ENCODE measurements at regions not wholly inside any gene's neighbourhood (a gene's known extent, or its start where the extent isn't known, plus 50 kb on each side); places are given as distances from the start of the nearest gene placed in this dataset.
"Not testable (repeated sequence)": the region's sequence is repeated elsewhere in the genome, so short reads cannot be mapped to it uniquely, and the experiment has no call there.

DNA sequence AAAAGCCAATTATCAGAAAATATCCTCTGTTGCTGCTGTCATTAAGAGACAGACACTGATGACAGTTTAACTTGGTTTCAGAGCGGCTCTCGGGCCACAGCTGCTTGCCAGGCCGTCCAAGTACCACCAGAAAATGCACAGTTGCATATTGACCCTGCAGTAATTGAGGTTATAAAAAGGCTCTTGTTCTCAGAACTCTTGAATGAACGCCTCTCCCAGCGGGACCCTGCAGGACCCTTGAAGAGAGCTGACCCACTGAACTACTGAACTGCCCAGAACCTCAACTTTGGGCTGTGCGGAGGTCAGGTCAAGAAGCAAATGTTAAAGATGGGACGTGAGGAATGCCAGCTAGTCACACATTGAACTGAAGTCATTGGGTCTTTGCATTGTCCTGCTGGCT is 1559.0 kb upstream of the SLC10A2 start:
- DNase-seq, result no peak

DNA sequence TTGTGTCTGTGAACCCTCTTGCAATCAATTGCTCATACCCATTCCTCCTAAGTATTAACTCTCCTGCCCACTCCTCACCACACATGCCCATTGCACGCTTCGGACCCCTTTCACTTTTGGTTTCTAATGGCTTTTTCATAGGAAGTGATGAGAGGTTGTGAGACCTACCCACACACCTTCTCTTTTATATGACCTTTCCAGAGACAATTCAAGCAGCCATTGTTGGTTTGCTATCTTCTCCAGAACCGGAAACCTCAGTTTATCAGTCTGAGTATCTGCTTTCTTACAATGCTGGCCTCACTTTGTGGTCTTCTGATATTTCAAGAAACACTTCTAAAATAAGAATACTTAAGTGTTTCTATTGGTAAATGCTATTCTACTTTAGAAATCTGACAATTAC is 1550.8 kb upstream of the SLC10A2 start:
- DNase-seq, result no peak

DNA sequence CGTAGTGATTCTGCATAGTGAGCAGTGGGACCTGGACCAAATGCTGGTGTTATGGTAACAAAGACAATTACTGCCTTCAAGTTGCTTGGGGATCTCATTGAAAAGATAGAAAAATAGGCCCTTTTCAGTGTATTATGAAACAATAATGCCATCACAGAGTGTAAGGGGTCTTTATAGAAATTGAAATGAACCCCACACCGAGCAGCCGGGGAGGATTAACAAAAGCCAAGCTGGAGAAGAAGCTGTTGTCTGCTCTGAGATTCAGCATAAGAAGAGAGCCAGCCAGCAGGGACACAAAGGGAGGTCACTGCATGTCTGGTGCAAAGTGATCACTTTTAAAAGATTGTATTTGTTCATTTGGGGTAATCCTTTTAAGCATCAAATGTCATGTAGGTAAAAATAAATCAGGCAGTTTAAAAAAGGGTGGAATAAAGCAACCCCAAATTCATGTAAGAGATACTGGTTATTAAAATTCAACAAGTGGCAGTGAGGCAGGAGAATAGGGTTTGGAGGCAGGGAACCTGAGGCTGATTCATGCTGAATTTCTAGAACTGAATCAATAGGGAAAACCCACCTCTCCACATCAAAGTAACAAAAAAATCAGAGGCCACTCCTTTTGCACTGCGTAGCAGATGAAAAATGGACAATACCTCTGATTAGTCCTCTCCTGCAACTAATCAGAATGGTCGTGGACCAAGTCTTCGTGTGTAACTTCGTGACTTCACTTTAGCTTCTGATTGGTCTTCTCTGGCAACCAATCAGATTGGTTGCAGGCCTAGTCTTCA is 1548.3 kb upstream of the SLC10A2 start:
- no peak for DNase-seq

DNA sequence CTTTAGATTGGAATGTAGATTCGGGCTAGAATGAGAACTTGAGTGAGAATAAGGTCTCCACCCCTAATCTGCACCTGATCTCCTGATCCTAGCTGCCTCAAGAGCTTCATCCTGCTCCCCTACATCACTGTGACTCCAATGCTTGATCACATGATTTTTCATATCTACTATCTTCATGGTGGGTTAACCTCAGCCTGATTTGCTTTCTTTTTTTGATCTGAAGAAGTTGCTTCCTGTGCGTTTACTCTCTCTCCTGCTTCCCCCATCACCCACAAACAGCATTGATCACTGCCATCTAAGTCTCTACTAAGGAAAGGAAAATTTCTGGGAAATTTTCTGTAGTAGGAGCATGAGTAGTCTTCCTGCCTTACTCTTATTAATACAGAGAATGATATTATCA is 1542.1 kb upstream of the SLC10A2 start:
- DNase-seq, result no peak

DNA sequence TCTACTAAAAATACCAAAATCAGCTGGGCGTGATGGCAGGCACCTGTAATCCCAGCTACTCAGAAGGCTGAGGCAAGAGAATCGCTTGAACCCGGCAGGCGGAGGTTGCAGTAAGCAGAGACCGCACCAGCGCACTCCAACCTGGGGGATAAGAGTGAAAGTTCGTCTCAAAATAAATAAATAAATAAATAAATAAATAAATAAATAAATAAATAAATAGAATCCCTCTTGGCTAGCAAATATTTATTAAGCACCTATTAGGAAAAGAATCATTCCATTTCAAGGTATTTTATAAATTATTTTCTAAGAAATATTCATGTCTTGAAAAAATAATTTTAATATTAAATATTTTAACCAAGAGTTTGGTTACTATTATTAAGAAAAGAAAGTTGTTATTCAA is 1539.2 kb upstream of the SLC10A2 start:
- DNase-seq, result not testable (repeated sequence)

DNA sequence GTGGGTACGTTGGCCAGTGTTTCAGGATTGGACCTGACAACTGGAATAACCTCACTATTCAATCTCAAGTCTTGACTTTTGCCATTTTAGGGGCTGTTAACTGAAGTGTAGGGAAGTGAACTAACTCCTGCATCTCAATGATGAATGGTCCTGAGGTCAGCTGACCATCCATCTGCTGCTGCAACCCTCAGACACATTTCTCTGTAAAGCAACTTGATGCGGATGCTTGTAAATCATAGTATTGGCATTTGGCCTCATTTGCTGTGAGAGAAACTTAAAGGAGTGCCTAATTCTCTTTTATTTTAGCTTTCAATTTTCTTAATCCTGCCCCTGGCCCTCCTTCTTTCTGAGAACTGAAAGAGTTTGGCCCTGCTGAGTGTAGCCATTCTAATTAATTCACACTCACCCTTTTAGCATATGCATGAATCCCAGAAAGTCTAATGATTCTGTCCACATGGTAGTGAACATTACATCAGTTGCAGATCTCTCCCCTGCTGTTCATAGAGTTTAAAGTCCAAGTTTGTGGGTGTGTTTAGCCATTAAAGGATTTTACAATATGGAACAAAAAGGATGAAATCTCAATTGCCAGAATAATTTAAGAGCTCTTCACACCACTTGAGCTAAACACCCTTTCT is 1531.4 kb upstream of the SLC10A2 start:
- no peak for DNase-seq

DNA sequence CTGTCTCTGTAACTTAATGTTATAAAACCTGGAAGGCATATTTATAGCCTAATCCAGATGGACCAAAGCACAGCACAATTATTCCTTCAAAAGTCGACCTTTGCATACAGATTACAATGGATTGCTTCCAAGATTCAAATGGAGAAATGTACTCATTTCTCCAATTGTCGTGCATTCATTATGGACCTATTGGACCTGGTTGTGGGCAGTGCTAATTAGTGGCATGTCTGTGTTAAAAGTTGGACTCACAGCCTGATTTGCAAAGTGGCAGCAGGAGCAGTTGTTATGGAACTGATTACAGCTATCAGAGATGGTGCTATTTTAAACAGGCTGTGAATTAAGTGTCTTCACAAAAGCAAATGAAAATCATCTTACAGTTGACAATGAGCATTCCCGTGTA is 1529.3 kb upstream of the SLC10A2 start:
- no peak for DNase-seq

DNA sequence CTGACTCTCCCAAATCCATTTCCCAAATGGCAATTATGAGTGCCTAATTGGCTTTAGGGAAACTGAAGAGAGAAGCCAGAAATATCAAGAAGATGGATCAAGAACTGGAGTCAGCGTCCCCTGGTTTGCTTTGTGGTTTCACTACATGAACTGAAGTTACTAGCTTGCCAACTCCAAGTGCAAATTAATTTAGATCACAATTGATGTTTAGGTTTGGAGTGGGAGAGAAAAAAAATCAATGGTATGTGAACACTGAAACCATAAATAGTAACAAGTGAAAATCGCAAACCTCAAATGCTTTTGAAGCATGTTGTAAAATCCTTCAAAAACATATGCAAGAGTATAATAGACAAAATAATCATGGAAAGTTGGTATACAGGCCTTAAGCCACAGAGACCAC is 1528.6 kb upstream of the SLC10A2 start:
- DNase-seq, result no peak

DNA sequence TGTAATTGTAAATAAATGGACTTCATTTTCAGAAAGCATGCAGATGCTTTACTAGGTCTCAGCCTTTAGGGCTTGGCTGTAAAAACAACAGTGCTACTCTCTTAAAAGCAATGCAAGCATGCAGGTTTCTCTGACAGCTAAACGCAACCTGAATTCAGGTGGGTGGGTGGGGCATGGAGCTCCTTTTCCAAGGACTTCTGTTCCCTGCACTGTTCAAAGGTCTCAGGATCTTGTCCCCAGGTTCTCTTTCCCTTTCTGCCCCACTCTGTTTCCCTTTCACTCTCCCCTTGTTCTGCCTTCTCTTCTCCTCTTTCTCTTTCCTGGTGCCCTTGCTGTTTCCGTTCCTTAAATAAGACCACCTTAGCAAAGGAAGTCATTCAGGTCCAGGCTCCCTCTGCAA is 1527.5 kb upstream of the SLC10A2 start:
- DNase-seq, result no peak

DNA sequence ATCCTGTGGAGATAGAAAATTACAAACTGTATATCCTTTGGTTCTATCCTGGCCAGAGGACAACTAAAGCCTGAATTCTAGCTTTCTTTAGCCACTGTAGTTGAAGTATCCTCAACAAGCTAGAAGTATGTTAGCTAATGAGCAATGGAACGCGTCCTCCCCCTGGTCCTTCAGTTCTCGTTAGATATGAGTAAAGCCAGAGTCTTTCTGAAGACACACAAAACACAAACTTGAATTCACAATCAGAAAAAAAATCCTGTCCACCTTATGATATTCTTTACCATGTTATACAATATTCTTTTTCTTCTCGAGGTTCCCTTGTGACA is 1527.0 kb upstream of the SLC10A2 start:
- no peak for DNase-seq

DNA sequence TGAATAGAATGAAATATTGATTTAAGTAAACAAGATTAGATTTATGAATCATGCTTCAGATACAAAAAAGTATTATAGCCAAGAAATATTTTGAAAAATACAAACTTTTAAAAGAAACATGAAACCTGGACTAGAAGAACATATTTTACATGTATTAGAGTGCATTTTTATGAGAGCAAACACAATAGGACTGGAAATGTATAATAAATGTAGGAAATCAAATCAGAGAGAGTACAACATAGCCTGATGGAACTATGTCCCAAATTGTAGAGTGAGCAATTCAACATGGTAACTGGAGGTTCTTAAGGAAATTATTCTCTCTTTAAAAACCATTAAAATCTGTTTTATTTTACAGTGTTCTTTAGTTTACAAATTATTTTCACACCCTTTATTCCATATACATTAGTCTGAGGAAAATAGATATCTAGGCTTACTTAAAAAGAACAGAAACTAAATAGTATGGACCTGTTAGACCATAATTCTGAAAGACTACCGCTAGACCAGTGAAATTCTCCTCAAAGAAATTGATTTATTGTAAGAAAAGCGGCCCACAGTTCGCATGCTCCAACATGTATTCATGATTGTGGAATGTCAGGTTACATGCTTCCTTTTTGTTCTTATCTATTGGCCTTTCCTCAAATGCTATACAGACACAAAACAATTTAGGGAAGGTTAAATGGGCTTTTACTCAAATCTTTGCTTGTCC is 1526.5 kb upstream of the SLC10A2 start:
- DNase-seq, result no peak

DNA sequence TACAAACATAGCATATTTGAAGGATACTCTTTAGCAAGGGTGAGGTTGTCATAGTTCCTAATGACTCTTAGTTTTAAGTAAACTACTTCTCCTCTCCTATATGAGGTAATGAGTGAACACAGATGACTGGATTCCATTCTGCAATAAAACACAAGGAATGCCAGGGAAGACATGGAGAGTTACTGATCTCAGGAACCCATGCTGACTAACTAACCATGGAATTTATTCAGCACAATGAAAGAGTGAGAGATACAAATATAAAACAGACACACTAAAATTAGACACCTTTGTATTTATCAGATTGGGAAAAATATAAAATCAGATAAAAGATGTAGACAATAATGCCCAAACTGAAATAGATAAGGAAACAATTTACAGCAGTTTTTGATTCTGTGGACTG is 1525.9 kb upstream of the SLC10A2 start:
- no peak for DNase-seq

DNA sequence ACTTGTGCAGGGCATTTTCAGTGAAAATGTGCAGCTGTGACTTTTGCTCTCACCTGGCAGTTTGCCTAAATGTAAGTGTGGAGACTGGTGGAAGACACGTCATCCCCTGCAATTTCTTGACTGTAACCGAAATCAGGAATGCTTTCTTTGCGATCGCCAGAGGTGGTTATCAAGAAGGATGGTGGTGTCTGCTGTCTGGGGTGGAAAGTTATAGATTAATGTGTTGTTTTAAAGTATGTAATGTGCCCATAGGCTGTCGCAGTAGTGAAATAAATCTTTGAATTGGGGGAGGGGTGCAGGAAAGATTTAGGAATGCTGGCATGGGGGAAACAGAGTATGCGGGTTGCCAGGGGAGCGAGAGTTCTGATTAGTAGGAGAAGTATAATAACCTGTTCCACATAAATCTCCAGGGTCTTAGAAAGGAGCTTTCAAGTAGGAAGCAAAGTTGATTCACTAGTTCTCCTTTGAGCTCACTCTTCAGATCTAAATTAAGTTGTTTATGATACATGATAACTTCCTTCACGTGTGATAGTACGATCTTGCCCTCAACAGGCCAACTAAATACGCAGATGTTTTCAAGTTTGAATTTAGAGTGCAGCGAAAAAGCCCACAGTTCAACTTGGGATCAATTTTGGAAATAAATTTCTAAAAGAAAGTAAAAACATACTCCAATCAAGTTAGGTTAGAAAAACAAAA is 1520.0 kb upstream of the SLC10A2 start:
- no peak for DNase-seq

DNA sequence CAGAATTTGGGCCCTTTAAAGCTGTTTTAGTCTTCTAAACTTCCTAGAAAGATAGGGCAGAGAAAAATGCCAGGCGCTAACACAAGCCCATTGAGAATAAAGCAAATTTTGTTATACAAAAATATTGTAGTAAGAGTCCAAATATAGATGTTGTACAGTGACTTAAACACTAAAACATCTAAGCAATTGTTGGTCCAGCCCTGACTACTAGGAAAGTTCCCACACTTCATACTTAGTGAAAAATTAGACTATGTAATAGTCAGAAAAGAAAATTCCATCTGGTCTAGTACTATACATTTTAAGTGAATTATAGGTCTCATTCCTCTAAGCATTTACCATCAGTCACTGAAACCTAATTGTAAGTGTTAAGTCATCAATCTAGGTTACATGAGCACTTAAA is 1518.3 kb upstream of the SLC10A2 start:
- DNase-seq, result no peak

DNA sequence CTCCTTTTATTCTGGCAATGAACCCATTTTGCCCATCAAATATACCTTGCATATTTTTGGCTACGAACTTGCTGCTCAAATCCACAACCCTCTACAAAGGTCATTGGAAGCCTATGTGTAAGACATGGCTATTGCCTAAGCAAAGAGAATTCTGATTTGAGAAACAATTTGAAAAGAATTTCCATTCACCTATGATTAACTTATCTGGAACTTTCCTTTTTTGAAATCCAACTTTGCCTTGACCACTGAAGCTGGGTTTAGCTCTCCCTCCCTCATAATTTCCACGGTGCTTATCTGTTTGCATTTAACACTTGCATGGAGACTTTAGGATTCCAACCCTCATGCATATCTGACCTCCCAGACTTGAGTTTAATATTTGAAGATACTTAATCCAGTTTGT is 1514.7 kb upstream of the SLC10A2 start:
- DNase-seq, result no peak

DNA sequence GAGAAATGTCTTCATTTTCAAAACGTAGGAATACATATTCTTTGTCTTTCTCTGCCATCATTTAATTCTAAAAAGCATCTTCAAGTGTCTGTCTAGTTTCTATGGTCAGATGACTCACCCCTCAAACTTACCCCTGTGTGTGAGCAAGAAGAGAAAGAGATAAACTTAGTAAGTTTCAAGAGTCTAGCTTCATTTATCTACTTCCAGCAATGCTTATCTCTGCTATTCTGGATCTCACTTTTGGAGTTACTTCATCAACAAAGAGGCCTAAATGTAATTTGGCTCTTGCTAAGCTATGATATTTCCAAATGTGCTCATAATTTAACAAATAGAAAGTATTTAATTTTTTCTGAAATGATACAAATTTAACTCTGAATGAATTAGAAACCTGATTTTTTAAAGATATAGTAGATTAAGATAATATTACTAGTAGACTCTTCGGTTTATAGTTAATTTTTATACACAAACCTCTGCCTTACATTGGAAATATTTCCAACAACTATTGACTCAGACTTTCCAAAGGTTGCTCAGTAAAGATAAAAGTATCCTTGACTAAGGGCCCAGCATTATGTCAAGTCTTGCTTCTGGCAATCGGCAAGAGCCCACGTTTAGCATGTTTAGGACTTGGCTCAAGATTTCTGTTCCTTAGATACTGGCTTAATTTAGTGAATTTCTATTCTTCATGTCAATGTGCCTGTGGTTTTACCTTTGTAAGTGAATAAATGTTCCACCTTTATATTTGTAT is 1511.0 kb upstream of the SLC10A2 start:
- no peak for DNase-seq

DNA sequence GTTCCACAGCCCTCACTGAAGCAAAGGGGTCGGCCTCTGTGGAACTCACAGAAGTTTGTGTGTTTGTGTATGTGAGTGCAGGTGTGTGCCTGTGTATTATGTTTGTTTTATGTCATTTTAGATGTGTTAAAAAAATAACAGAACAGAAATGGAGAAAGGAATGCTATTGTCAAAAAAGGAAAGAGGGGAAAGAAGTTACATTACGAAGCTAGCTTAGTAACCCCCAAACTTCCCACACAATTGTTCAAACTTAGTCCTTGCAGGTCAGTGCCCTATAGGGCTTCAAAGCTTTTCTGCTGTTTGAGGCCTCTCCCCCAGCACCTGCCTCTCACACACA is 1505.6 kb upstream of the SLC10A2 start:
- no peak for DNase-seq

DNA sequence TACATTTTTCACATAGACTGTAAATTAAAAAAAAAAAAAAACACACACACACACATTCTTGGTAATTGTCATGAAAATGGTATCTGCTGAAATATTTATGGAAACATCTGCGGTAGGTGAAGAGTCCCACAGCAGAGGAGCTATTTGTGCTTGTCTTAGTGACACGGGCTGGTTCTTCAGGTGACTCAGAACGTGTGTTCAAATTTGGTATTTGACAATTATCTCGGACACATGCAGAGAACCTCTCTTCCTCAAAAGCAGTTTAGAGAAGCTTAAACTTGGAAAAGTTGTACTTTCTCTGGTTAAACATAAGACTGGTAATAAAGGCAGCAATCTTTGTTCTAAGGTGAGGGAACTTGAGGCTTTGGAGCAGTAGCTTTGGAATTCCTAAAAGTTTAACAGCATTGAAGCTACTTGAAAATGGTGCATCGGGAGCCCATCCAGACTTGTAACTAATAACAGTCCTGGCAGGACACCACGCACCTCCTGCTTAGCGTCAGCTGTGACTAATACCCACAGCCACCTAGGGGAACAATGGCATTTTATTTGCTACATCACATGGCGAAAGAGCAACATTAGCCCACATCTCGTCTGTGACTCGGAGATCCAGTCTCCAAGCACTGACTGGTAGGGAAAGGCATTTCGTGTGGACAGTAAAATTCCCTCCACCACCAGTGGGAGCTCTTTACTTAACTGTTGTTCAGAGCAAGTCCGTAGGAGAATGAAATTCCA is 1505.1 kb upstream of the SLC10A2 start:
- DNase-seq, result peak; percentile 87

DNA sequence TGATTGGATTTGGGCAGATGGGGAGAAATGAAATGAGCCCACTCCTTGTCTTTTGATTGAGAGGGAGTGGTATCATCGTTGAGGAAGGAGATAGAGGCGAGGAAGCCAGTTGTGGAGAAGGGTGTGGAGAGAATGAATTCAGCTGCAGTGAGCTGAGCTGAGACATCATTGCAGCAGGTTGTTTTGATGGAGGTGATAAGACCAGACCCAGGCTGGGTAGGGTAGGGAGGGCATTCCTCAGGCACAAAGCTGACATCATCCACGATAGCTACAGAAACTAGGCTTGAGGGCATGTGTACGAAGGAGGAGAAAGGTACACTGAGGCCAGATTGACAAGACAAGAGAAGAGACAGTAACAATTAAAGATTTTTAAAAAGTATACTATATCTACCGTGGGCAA is 1500.9 kb upstream of the SLC10A2 start:
- DNase-seq, result no peak

DNA sequence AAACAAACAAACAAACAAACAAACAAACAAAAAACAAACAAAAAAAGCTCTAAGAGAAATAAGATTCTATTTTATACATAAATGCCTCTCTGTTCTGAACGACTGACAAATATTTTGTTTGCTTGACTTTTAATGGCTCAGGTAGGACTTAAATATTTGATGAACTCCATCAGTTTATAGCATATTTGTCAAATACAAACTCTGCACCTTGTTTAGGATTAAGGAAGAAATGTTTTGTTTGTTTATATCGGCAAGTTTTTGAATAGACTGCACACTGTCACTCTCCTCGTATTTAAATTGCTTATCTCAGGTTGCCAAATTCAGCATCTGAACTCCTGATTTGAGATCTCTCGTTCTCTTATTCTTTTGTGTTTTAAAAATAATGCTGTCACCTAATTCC is 1499.7 kb upstream of the SLC10A2 start:
- no peak for DNase-seq

DNA sequence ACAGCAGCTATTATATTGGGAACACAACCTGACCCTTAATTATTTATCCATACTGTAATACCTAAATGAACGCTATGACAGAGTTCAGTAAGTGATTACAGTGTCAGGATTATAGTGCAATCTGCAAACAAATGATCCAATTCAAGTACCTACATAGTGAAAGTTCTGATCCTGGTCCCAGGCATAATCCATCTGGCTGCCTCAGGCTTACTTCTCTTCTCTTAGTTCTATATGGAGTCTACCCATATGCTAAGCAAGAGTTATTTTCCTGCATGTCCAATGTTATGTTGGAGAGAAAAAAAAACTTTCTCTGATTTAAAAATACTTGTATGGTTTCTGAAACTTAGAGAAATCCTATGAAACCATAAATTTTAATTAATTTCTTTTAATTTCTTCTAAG is 1487.7 kb upstream of the SLC10A2 start:
- DNase-seq, result no peak

DNA sequence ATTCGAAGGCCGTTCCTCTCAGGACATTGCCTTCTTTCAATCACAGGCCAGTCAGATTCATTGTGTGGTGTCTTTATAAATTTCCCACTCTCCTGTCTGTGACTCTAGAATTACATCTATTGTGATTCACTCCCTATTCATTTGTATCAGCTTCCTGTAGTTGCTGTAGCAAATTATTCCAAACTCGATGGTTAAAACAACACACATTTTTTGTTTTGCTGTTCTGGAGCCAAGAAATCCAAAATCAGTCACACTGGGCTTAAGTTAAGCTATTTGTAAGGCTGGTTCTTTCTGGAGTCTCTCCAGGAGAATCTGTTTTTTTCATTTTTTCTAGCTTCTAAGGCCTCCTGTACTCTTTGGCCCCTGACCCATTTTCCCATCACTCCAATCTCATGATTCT is 1487.0 kb upstream of the SLC10A2 start:
- no peak for DNase-seq

Data from renal pelvis (tissue), 1 donor.